Vagina (tissue), 2 donors: ENCODE measurements at regions not wholly inside any gene's neighbourhood (a gene's known extent, or its start where the extent isn't known, plus 50 kb on each side); places are given as distances from the start of the nearest gene placed in this dataset.
"Not testable (repeated sequence)": the region's sequence is repeated elsewhere in the genome, so short reads cannot be mapped to it uniquely, and the experiment has no call there.

Experiments used
- DNase-seq, 2 donors: peaks; one replicate each; pipeline ENCODE4 v3.0.0-alpha.2; 2017; ENCODE audit errors: extremely low spot score in 2 of 2
- H3K27ac ChIP-seq: fragments of 200-600 bp; sonication (generic); one replicate; pipeline ENCODE4 v1.5.1; 2019
- H3K27me3 ChIP-seq: fragments of 200-600 bp; sonication (generic); one replicate; pipeline ENCODE4 v1.5.1; 2019
- H3K36me3 ChIP-seq, 2 donors: fragments of 200-600 bp; sonication (generic); one replicate each; pipeline ENCODE4 v1.5.1; 2017 to 2019
- H3K4me1 ChIP-seq: fragments of 200-600 bp; sonication (generic); one replicate; pipeline ENCODE4 v1.5.1; 2019
- H3K4me3 ChIP-seq, 2 donors: fragments of 200-600 bp; sonication (generic); 1 replicate in 1 of 2; 2 replicates in 1 of 2; pipeline ENCODE4 v1.5.1; 2016 to 2019
- H3K9me3 ChIP-seq: fragments of 200-600 bp; sonication (generic); one replicate; pipeline ENCODE4 v1.5.1; 2019
- CTCF ChIP-seq, 3 experiments: fragments of 450-650 bp in 2 of 3; fragments of 200-600 bp in 1 of 3; sonication (generic) in 1 of 3; IDR thresholded peaks; one replicate each; pipeline ENCODE4 v1.5.1; 2017 to 2019; ENCODE audit warnings: antibody characterized with exemption in 3 of 3, mild to moderate bottlenecking in 2 of 3, moderate library complexity in 2 of 3
- POLR2A ChIP-seq, 2 donors: fragments of 450-650 bp; IDR thresholded peaks; one replicate each; pipeline ENCODE4 v1.6.1; 2017; ENCODE audit warnings: antibody characterized with exemption in 2 of 2, mild to moderate bottlenecking in 2 of 2, moderate library complexity in 2 of 2
- POLR2AphosphoS5 ChIP-seq, 2 donors: sonication (generic); formaldehyde crosslinking; IDR thresholded peaks; one replicate each; pipeline ENCODE4 v1.9.0; 2017; ENCODE audit warnings: antibody characterized with exemption in 2 of 2, mild to moderate bottlenecking in 2 of 2, low read depth in 1 of 2; ENCODE audit not compliant: insufficient read depth in 1 of 2
- intact Hi-C: fragments of 100-400 bp; cut with DNase I; formaldehyde crosslinking; loops from one replicate; pipeline ENCODE4 v1.15.1; 2023

- Histone ChIP-seq H3K27ac (no peak overlapping the region), H3K9me3 (no peaks in the 10 kb centered on the region), H3K27me3 (no peaks in the 10 kb centered on the region), H3K4me1 (no peaks in the 10 kb centered on the region), H3K4me3 (no peak overlapping the region), H3K36me3 (no peaks in the 10 kb centered on the region)
- no peak for DNase-seq
- TF ChIP-seq CTCF (IDR thresholded peaks at IDR 0.05) (no peak), POLR2AphosphoS5 (IDR thresholded peaks at IDR 0.05; ENCODE audit: insufficient read depth in 1 of 2, low read depth in 1 of 2) (no peak), POLR2A (IDR thresholded peaks at IDR 0.05) (no peak)
- intact Hi-C loops, result no loop called here
Measured at GRCh38 chr5:166722939-166723338, 1568.5 kb upstream of the WWC1 start.

GRCh38 chr5:166724284-166724683 is 1567.2 kb upstream of the WWC1 start:
- DNase-seq, result no peak
- no peaks in the 10 kb centered on the region for H3K9me3 ChIP-seq
- H3K4me1 ChIP-seq, result no peaks in the 10 kb centered on the region
- H3K27ac ChIP-seq, result no peak overlapping the region
- H3K36me3 ChIP-seq, result no peaks in the 10 kb centered on the region
- no peak for TF ChIP-seq CTCF (IDR thresholded peaks at IDR 0.05)
- no peak for TF ChIP-seq POLR2A (IDR thresholded peaks at IDR 0.05)
- TF ChIP-seq POLR2AphosphoS5 (IDR thresholded peaks at IDR 0.05; ENCODE audit: insufficient read depth in 1 of 2, low read depth in 1 of 2), result no peak
- intact Hi-C loops, result no loop called here
- H3K27me3 ChIP-seq, result no peaks in the 10 kb centered on the region
- H3K4me3 ChIP-seq, result no peak overlapping the region

- no peaks in the 10 kb centered on the region for H3K4me1 ChIP-seq
- TF ChIP-seq POLR2AphosphoS5 (IDR thresholded peaks at IDR 0.05; ENCODE audit: insufficient read depth in 1 of 2, low read depth in 1 of 2) (no peak), POLR2A (IDR thresholded peaks at IDR 0.05) (no peak), CTCF (IDR thresholded peaks at IDR 0.05) (no peak)
- no peaks in the 10 kb centered on the region for H3K9me3 ChIP-seq
- H3K4me3 ChIP-seq, result no peak overlapping the region
- no peak overlapping the region for H3K27ac ChIP-seq
- no peaks in the 10 kb centered on the region for H3K27me3 ChIP-seq
- intact Hi-C loops, result no loop called here
- no peaks in the 10 kb centered on the region for H3K36me3 ChIP-seq
- DNase-seq, result no peak
Measured at GRCh38 chr5:166725593-166725992, 1565.9 kb upstream of the WWC1 start.

- Histone ChIP-seq H3K27me3 (no peaks in the 10 kb centered on the region), H3K4me1 (no peaks in the 10 kb centered on the region), H3K36me3 (no peaks in the 10 kb centered on the region), H3K9me3 (no peaks in the 10 kb centered on the region), H3K27ac (no peak overlapping the region), H3K4me3 (no peak overlapping the region)
- no peak for DNase-seq
- TF ChIP-seq POLR2AphosphoS5 (IDR thresholded peaks at IDR 0.05; ENCODE audit: insufficient read depth in 1 of 2, low read depth in 1 of 2) (no peak), POLR2A (IDR thresholded peaks at IDR 0.05) (no peak), CTCF (IDR thresholded peaks at IDR 0.05) (no peak)
- intact Hi-C loops, result no loop called here
Measured at GRCh38 chr5:166726406-166726805, 1565.0 kb upstream of the WWC1 start.

- H3K27me3 ChIP-seq, H3K27ac ChIP-seq, H3K4me1 ChIP-seq, H3K9me3 ChIP-seq, intact Hi-C loops, DNase-seq, H3K36me3 ChIP-seq, H3K4me3 ChIP-seq: not testable (repeated sequence)
Measured at GRCh38 chr5:166742951-166743350, 1548.5 kb upstream of the WWC1 start.

GRCh38 chr5:166746506-166746905 is 1544.9 kb upstream of the WWC1 start:
- H3K27ac ChIP-seq, result no peak overlapping the region
- H3K36me3 ChIP-seq, result no peaks in the 10 kb centered on the region
- H3K9me3 ChIP-seq, result no peaks in the 10 kb centered on the region
- H3K4me3 ChIP-seq, result no peak overlapping the region
- no peak for DNase-seq
- no peaks in the 10 kb centered on the region for H3K4me1 ChIP-seq
- H3K27me3 ChIP-seq, result no peaks in the 10 kb centered on the region
- TF ChIP-seq POLR2A (IDR thresholded peaks at IDR 0.05), result no peak
- TF ChIP-seq POLR2AphosphoS5 (IDR thresholded peaks at IDR 0.05; ENCODE audit: insufficient read depth in 1 of 2, low read depth in 1 of 2), result no peak
- no peak for TF ChIP-seq CTCF (IDR thresholded peaks at IDR 0.05)
- intact Hi-C loops, result no loop called here
